Central memory CD8-positive, alpha-beta T cell (primary cell): ENCODE measurements at regions not wholly inside any gene's neighbourhood (a gene's known extent, or its start where the extent isn't known, plus 50 kb on each side); places are given as distances from the start of the nearest gene placed in this dataset.

Source experiments
- ATAC-seq: fragments of 150-1000 bp; cut with Tn5 transposase; replicated peaks from 2 replicates; pipeline ENCODE4 v1.10.0; 2022; ENCODE audit warnings: mild to moderate bottlenecking, moderate FRiP score, moderate number of reproducible peaks; ENCODE audit not compliant: poor library complexity, severe bottlenecking; ENCODE audit errors: extremely low read depth
- DNase-seq, 2 donors: peaks; one replicate each; pipeline ENCODE4 v3.0.0; 2021; ENCODE audit warnings: low spot score in 2 of 2
- H3K27ac Mint-ChIP-seq: one replicate; pipeline ENCODE4 v1.8.0; 2022; ENCODE audit warnings: low read depth, mild to moderate bottlenecking, moderate library complexity, mixed read lengths
- H3K27me3 Mint-ChIP-seq: one replicate; pipeline ENCODE4 v1.8.0; 2022; ENCODE audit warnings: mixed read lengths
- H3K36me3 Mint-ChIP-seq: one replicate; pipeline ENCODE4 v1.8.0; 2022; ENCODE audit warnings: mild to moderate bottlenecking, moderate library complexity, mixed read lengths; ENCODE audit not compliant: insufficient read depth
- H3K4me1 Mint-ChIP-seq: one replicate; pipeline ENCODE4 v1.8.0; 2022; ENCODE audit warnings: mixed read lengths
- H3K4me3 Mint-ChIP-seq: one replicate; pipeline ENCODE4 v1.8.0; 2022; ENCODE audit warnings: mild to moderate bottlenecking, moderate library complexity, mixed read lengths
- H3K9me3 Mint-ChIP-seq: one replicate; pipeline ENCODE4 v1.8.0; 2022; ENCODE audit warnings: mixed read lengths

DNA sequence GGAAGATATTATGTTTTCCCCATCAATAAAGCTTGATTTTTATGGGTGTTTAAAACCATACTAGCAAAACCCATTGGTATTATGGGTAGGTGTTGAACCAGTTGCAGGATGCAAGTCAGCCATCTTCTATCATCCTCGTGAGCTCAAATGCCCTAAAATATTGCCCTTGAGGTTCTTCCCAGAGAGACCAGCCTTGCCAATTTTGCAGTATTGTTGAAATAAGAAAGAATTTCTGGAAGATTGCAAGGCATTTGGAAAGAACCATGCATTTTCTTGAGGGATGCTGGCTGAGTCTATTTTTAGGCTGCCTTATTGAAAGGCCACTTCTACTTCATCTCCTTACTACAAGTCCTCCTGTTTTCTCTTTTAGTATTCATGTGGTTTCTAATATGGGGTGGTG, 60.9 kb upstream of the SOD3 start:
- DNase-seq, result no peak
- no peaks in the 10 kb centered on the region for H3K4me1 Mint-ChIP-seq
- H3K27ac Mint-ChIP-seq, result no peak overlapping the region
- no peak for ATAC-seq
- no peak overlapping the region for H3K4me3 Mint-ChIP-seq
- no peaks in the 10 kb centered on the region for H3K36me3 Mint-ChIP-seq
- H3K27me3 Mint-ChIP-seq, result peaks cover 39% of the 10 kb centered on the region
- peaks cover 14% of the 10 kb centered on the region for H3K9me3 Mint-ChIP-seq

DNA sequence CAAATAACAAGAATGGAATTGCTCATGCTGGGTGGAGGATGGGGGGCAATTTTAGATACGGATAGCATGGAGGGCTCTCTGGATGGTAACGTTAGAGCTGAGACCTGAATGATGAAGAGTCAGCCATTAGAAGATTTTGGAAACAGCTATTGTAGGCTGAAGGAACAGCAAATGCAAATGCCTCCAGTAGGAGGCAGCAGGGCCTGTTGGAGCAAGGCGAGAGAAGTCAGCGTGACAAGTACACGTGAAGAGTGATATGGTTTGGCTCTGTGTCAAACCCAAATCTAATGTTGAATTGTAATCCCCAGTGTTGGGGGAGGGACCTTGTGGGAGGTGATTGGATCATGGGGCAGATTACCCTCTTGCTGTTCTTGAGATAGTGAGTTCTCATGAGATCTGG, 59.3 kb upstream of the SOD3 start:
- Mint-ChIP-seq H3K27me3 (peaks cover 25% of the 10 kb centered on the region), H3K36me3 (no peaks in the 10 kb centered on the region), H3K9me3 (peaks cover 14% of the 10 kb centered on the region), H3K27ac (no peak overlapping the region), H3K4me1 (no peaks in the 10 kb centered on the region), H3K4me3 (no peak overlapping the region)
- DNase-seq, result no peak
- no peak for ATAC-seq

DNA sequence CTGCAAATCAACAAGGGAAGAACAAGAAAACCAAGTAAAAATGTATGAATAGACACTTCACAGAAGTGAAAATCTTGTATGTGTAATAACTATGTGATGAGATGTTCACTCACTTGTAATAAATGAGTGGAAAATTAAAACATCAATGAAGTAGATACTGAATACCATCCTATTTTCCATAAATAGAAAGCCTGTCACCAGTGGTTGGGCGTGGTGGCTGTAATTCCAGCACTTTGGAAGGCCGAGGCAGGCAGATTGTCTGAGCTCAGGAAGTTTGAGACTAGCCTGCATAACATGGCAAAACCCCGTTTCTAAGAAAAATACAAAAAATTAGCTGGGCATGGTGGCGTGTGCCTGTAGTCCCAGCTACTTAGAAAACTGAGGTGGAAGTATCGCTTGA, 53.5 kb upstream of the SOD3 start:
- ATAC-seq (no peak), DNase-seq (no peak)
- H3K4me1 Mint-ChIP-seq, result no peaks in the 10 kb centered on the region
- no peak overlapping the region for H3K4me3 Mint-ChIP-seq
- no peak overlapping the region for H3K27ac Mint-ChIP-seq
- peaks cover 9% of the 10 kb centered on the region for H3K27me3 Mint-ChIP-seq
- H3K9me3 Mint-ChIP-seq, result peaks cover 2% of the 10 kb centered on the region
- no peaks in the 10 kb centered on the region for H3K36me3 Mint-ChIP-seq

DNA sequence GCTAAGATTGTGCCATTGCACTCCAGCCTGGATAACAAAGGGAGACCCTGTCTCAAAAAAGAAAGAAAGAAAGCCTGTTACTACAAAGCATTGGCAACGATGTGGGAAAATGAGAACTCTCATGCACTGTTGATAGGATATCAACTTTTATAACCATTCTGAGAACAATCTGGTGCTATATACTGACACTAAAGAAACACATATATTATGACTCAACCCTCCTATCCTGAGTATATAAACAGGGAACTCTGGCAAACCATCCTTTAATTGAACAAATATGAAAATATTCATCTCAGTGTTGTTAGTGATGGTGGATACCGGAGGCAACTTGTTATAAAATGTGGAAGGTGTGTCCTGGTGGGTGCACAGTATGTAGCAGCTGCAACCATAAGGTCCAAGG, 53.0 kb upstream of the SOD3 start:
- ATAC-seq, result no peak
- no peak overlapping the region for H3K27ac Mint-ChIP-seq
- H3K36me3 Mint-ChIP-seq, result no peaks in the 10 kb centered on the region
- no peaks in the 10 kb centered on the region for H3K9me3 Mint-ChIP-seq
- H3K4me1 Mint-ChIP-seq, result no peaks in the 10 kb centered on the region
- H3K4me3 Mint-ChIP-seq, result no peak overlapping the region
- no peak for DNase-seq
- H3K27me3 Mint-ChIP-seq, result peaks cover 9% of the 10 kb centered on the region

DNA sequence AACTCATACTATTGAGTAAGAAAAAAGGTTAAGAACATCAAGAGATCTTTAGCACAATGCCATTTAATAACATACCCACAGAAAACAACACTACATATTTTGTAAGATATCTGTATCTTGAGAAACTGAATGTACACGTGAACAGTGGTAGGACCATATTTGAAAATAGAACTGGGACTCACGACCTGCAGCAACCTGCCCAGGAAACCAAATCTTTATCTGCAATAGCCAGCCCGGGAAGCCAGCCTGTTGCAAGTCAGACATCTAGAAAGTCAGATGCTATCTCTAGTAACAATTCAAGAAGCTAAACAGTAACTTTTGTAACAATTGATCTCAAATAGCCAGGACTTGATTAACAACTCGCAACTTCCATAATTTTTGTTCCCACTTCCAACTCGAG, 52.6 kb upstream of the SOD3 start:
- DNase-seq, result no peak
- H3K4me3 Mint-ChIP-seq, result no peak overlapping the region
- peaks cover 9% of the 10 kb centered on the region for H3K27me3 Mint-ChIP-seq
- H3K4me1 Mint-ChIP-seq, result no peaks in the 10 kb centered on the region
- ATAC-seq, result no peak
- H3K27ac Mint-ChIP-seq, result no peak overlapping the region
- H3K9me3 Mint-ChIP-seq, result no peaks in the 10 kb centered on the region
- no peaks in the 10 kb centered on the region for H3K36me3 Mint-ChIP-seq

DNA sequence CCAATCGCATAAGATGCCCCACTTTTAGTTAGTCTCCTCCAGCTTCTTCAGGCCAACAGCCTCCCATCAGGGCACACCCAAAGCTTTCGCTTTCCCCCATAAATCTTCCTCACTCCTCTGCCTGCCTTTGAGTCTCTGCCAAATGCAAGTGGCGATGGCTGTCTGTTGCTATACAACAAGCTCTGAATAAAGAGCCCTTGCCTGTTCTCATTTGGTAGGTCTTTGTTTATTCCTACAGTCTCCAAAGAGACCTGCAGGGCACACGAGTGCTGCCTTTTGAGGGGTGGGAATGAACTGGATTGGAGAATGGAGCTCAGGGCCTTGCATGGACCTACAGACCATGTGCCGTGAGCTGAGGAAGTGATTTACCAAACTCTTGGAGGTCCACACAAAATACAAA, 52.2 kb upstream of the SOD3 start:
- Mint-ChIP-seq H3K9me3 (no peaks in the 10 kb centered on the region), H3K4me1 (no peaks in the 10 kb centered on the region), H3K36me3 (no peaks in the 10 kb centered on the region), H3K27me3 (peaks cover 9% of the 10 kb centered on the region), H3K4me3 (no peak overlapping the region), H3K27ac (no peak overlapping the region)
- ATAC-seq (no peak), DNase-seq (no peak)

DNA sequence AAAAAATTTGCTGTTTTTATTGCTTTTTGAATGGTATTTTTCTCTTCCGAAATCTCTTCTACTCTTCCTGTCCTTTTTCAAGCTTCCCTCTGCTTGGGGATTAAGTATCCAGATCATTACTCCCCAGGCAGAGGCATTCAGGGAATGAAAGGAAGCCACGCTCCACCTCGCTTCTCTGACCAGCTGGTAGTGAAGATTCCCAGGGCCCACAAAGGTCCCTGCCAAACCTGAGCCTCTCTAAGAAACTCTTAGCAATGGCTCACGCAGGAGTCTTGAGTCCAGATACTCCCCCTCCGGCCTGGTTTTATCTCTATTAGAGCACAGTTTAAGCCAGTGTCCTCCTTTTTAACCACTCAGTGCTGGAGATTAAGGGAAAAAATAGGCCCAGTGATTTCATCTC, 51.4 kb upstream of the SOD3 start:
- no peak overlapping the region for H3K27ac Mint-ChIP-seq
- H3K36me3 Mint-ChIP-seq, result no peaks in the 10 kb centered on the region
- no peaks in the 10 kb centered on the region for H3K4me1 Mint-ChIP-seq
- no peaks in the 10 kb centered on the region for H3K9me3 Mint-ChIP-seq
- no peak for DNase-seq
- ATAC-seq, result no peak
- H3K27me3 Mint-ChIP-seq, result peaks cover 9% of the 10 kb centered on the region
- H3K4me3 Mint-ChIP-seq, result no peak overlapping the region

DNA sequence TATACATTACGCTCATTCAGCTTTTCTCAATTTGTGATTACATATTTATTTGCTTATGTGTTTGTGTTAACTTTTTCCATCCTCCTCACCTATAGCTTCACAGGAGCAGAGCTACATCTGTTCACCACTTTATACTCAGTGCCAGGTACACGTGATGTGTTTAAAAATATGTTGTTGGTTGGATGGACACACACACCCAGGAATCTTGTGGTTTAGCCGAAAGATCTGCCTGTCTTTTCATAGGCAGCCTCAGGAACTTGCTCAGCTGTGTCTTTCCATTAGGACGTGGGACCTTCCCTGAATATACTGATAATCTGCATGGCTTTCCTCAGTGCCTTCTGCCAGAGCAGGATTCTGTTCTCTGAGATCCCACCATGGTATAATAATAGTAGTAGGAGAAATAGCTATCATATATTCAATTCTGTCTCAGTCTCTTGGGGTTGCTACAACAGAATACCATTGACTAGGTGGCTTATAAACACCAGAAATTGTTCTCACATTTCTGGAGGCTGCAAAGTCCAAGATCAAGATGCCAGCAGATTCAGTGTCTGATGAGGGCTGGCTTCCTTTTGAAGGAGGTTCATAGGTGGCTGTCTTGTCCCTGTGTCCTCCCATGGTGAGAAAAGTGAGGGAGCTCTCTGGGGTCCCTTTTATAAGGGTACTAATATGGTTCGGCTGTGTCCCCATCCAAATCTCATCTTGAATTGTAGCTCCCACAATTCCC, 50.0 kb upstream of the SOD3 start:
- H3K27ac Mint-ChIP-seq, result no peak overlapping the region
- H3K36me3 Mint-ChIP-seq, result no peaks in the 10 kb centered on the region
- H3K27me3 Mint-ChIP-seq, result peaks cover 9% of the 10 kb centered on the region
- no peaks in the 10 kb centered on the region for H3K9me3 Mint-ChIP-seq
- no peak for ATAC-seq
- H3K4me1 Mint-ChIP-seq, result no peaks in the 10 kb centered on the region
- H3K4me3 Mint-ChIP-seq, result no peak overlapping the region
- no peak for DNase-seq
